ENCODE measurements at regions not wholly inside any gene's neighbourhood (a gene's known extent, or its start where the extent isn't known, plus 50 kb on each side); places are given as distances from the start of the nearest gene placed in this dataset.

GRCh38 chr20:3349786-3350185 lies 57.7 kb downstream of the DNAAF9 start:
- Histone ChIP-seq H3K27me3 (no peaks in the 10 kb centered on the region), H3K9me2 (replicated peaks; ENCODE audit: insufficient read depth) (no peaks in the 10 kb centered on the region), H3K4me2 (no peak overlapping the region), H2AFZ (no peak overlapping the region), H3K27ac (no peak overlapping the region), H4K20me1 (ENCODE audit: insufficient read depth, poor library complexity, severe bottlenecking) (no peaks in the 10 kb centered on the region), H3K4me1 (ENCODE audit: insufficient read depth) (no peaks in the 10 kb centered on the region), H3K4me3 (no peak overlapping the region), H3K36me3 (replicated peaks; ENCODE audit: insufficient read depth, low read depth) (no peaks in the 10 kb centered on the region), H3K79me2 (no peaks in the 10 kb centered on the region), H3K9me3 (ENCODE audit: low read depth) (no peaks in the 10 kb centered on the region)
- WGBS (ENCODE audit: low lambda C conversion rate, missing lambda C conversion rate): 96% methylated on average over 2 of the region's 2 CpGs
- TF ChIP-seq EZH2phosphoT487 (IDR thresholded peaks at IDR 0.05; ENCODE audit: low read depth, severe bottlenecking, unreplicated experiment): no peak
- no peak for TF ChIP-seq EZH2 (IDR thresholded peaks at IDR 0.05; ENCODE audit: borderline replicate concordance)
- TF ChIP-seq, protein P1, sequence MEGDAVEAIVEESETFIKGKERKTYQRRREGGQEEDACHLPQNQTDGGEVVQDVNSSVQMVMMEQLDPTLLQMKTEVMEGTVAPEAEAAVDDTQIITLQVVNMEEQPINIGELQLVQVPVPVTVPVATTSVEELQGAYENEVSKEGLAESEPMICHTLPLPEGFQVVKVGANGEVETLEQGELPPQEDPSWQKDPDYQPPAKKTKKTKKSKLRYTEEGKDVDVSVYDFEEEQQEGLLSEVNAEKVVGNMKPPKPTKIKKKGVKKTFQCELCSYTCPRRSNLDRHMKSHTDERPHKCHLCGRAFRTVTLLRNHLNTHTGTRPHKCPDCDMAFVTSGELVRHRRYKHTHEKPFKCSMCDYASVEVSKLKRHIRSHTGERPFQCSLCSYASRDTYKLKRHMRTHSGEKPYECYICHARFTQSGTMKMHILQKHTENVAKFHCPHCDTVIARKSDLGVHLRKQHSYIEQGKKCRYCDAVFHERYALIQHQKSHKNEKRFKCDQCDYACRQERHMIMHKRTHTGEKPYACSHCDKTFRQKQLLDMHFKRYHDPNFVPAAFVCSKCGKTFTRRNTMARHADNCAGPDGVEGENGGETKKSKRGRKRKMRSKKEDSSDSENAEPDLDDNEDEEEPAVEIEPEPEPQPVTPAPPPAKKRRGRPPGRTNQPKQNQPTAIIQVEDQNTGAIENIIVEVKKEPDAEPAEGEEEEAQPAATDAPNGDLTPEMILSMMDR (IDR thresholded peaks at IDR 0.05; ENCODE audit: poor library complexity): no peak
- no peak for DNase-seq (ENCODE audit: low spot score)

GRCh38 chr20:3342766-3343165 lies 64.7 kb downstream of the DNAAF9 start:
- 93% methylated on average over 3 of the region's 3 CpGs for WGBS (ENCODE audit: low lambda C conversion rate, missing lambda C conversion rate)
- Histone ChIP-seq H3K4me3 (no peak overlapping the region), H3K4me2 (no peak overlapping the region), H3K9me3 (ENCODE audit: low read depth) (no peaks in the 10 kb centered on the region), H3K27me3 (no peaks in the 10 kb centered on the region), H3K79me2 (no peaks in the 10 kb centered on the region), H2AFZ (no peak overlapping the region), H3K27ac (no peak overlapping the region), H3K9me2 (replicated peaks; ENCODE audit: insufficient read depth) (no peaks in the 10 kb centered on the region), H3K4me1 (ENCODE audit: insufficient read depth) (no peaks in the 10 kb centered on the region), H3K36me3 (replicated peaks; ENCODE audit: insufficient read depth, low read depth) (no peaks in the 10 kb centered on the region), H4K20me1 (ENCODE audit: insufficient read depth, poor library complexity, severe bottlenecking) (no peaks in the 10 kb centered on the region)
- no peak for DNase-seq (ENCODE audit: low spot score)
- TF ChIP-seq EZH2 (IDR thresholded peaks at IDR 0.05; ENCODE audit: borderline replicate concordance) (no peak), EZH2phosphoT487 (IDR thresholded peaks at IDR 0.05; ENCODE audit: low read depth, severe bottlenecking, unreplicated experiment) (no peak)
- TF ChIP-seq, protein P1 (IDR thresholded peaks at IDR 0.05; ENCODE audit: poor library complexity): no peak

- TF ChIP-seq, protein P1 (IDR thresholded peaks at IDR 0.05; ENCODE audit: poor library complexity): no peak
- no peak for TF ChIP-seq EZH2 (IDR thresholded peaks at IDR 0.05; ENCODE audit: borderline replicate concordance)
- TF ChIP-seq EZH2phosphoT487 (IDR thresholded peaks at IDR 0.05; ENCODE audit: low read depth, severe bottlenecking, unreplicated experiment): no peak
- no peaks in the 10 kb centered on the region for H3K27me3 ChIP-seq
- no peak for DNase-seq (ENCODE audit: low spot score)
Measured at GRCh38 chr20:3340443-3340842, 67.0 kb downstream of the DNAAF9 start.

GRCh38 chr20:3339571-3339970 lies 67.9 kb downstream of the DNAAF9 start:
- H3K27me3 ChIP-seq: no peaks in the 10 kb centered on the region
- H3K9me2 ChIP-seq (replicated peaks; ENCODE audit: insufficient read depth): no peaks in the 10 kb centered on the region
- H3K4me2 ChIP-seq: no peak overlapping the region
- H4K20me1 ChIP-seq (ENCODE audit: insufficient read depth, poor library complexity, severe bottlenecking): no peaks in the 10 kb centered on the region
- H3K4me3 ChIP-seq: no peak overlapping the region
- no peak for DNase-seq (ENCODE audit: low spot score)
- H3K27ac ChIP-seq: no peak overlapping the region
- no peaks in the 10 kb centered on the region for H3K9me3 ChIP-seq (ENCODE audit: low read depth)
- no peak overlapping the region for H2AFZ ChIP-seq
- WGBS (ENCODE audit: low lambda C conversion rate, missing lambda C conversion rate): 92% methylated on average over 1 of the region's 1 CpG
- no peaks in the 10 kb centered on the region for H3K4me1 ChIP-seq (ENCODE audit: insufficient read depth)
- no peaks in the 10 kb centered on the region for H3K79me2 ChIP-seq
- no peaks in the 10 kb centered on the region for H3K36me3 ChIP-seq (replicated peaks; ENCODE audit: insufficient read depth, low read depth)
- TF ChIP-seq EZH2 (IDR thresholded peaks at IDR 0.05; ENCODE audit: borderline replicate concordance) (no peak), EZH2phosphoT487 (IDR thresholded peaks at IDR 0.05; ENCODE audit: low read depth, severe bottlenecking, unreplicated experiment) (no peak)
- TF ChIP-seq, protein P1 (IDR thresholded peaks at IDR 0.05; ENCODE audit: poor library complexity): no peak

More at GRCh38 chr20:3340443-3340842, 67.0 kb downstream of the DNAAF9 start:
- Histone ChIP-seq H2AFZ (no peak overlapping the region), H3K4me3 (no peak overlapping the region), H3K27ac (no peak overlapping the region), H3K79me2 (no peaks in the 10 kb centered on the region), H3K9me2 (replicated peaks; ENCODE audit: insufficient read depth) (no peaks in the 10 kb centered on the region), H4K20me1 (ENCODE audit: insufficient read depth, poor library complexity, severe bottlenecking) (no peaks in the 10 kb centered on the region), H3K4me1 (ENCODE audit: insufficient read depth) (no peaks in the 10 kb centered on the region), H3K36me3 (replicated peaks; ENCODE audit: insufficient read depth, low read depth) (no peaks in the 10 kb centered on the region), H3K4me2 (no peak overlapping the region), H3K9me3 (ENCODE audit: low read depth) (no peaks in the 10 kb centered on the region)
- WGBS (ENCODE audit: low lambda C conversion rate, missing lambda C conversion rate): 84% methylated on average over 9 of the region's 9 CpGs
